GM12878 (cell line): ENCODE measurements at regions not wholly inside any gene's neighbourhood (a gene's known extent, or its start where the extent isn't known, plus 50 kb on each side); places are given as distances from the start of the nearest gene placed in this dataset.

Experiments used
- ATAC-seq: fragments of 200-7000 bp; cut with Tn5 transposase; 3 replicates; pipeline ENCODE4 v1.9.1; 2020; ENCODE audit warnings: mild to moderate bottlenecking, moderate library complexity
- BruUV-seq: library from RNA; stranded (reverse); fragments of 400-500 nt; replicated peaks from 2 replicates; lab custom pipeline; 2021; lab: Mats Ljungman, UMichigan
- CTCF ChIA-PET: fragments of 300-600 bp; sonication (Branson Sonifier 250); formaldehyde crosslinking; extraction: SDS; loops from one replicate; lab custom pipeline; 2021; ENCODE audit warnings: inconsistent platforms; lab: Yijun Ruan, JAX
- POLR2A ChIA-PET: fragments of 350-600 bp; formaldehyde crosslinking; extraction: SDS; loops from one replicate; lab custom pipeline; 2021; ENCODE audit warnings: inconsistent platforms; lab: Charles Lee
- RAD21 ChIA-PET: fragments of 300-600 bp; sonication (Branson Sonifier 250); formaldehyde crosslinking; loops from one replicate; lab custom pipeline; 2023; ENCODE audit warnings: antibody characterized with exemption; ENCODE audit not compliant: unreplicated experiment; lab: Charles Lee
- SMC1A ChIA-PET: fragments of 300-600 bp; sonication (Branson Sonifier 250); formaldehyde crosslinking; loops from one replicate; lab custom pipeline; 2023; ENCODE audit not compliant: unreplicated experiment, uncharacterized antibody; lab: Charles Lee
- DNase-seq: peaks from one replicate; pipeline ENCODE4 v3.0.0-alpha.2; 2011; ENCODE audit warnings: low read depth, low spot score
- FAIRE-seq: peaks from 3 replicates; lab custom pipeline; 2011; peaks lifted over from hg19 to GRCh38; lab: Jason Lieb, UNC
- H2AFZ ChIP-seq: 2 replicates; pipeline ENCODE4 v1.6.0; 2011; ENCODE audit warnings: low read depth, low read length, control low read depth; ENCODE audit not compliant: control insufficient read depth
- H3K27ac ChIP-seq: 2 replicates; pipeline ENCODE4 v1.5.1; 2011; ENCODE audit warnings: control low read depth; ENCODE audit not compliant: control insufficient read depth, insufficient read depth
- H3K27me3 ChIP-seq, 2 experiments: replicated peaks in 1 of 2; 2 replicates each; pipeline versions ENCODE4 v1.6.0 to v1.6.1; 2011; ENCODE audit warnings: low read length in 1 of 2; ENCODE audit not compliant: control insufficient read depth in 2 of 2, insufficient read depth in 2 of 2
- H3K36me3 ChIP-seq, 2 experiments: 2 replicates each; pipeline ENCODE4 v1.5.1; 2011; ENCODE audit warnings: low read length in 1 of 2; ENCODE audit not compliant: control insufficient read depth in 2 of 2, insufficient read depth in 2 of 2
- H3K4me1 ChIP-seq: 2 replicates; pipeline ENCODE4 v1.6.1; 2011; ENCODE audit warnings: mild to moderate bottlenecking, low read length, moderate library complexity, mixed read lengths; ENCODE audit not compliant: control insufficient read depth, insufficient read depth
- H3K4me2 ChIP-seq: 2 replicates; pipeline ENCODE4 v1.6.0; 2011; ENCODE audit warnings: control low read depth; ENCODE audit not compliant: control insufficient read depth, insufficient read depth
- H3K4me3 ChIP-seq: fragments of 200-600 bp; sonication (generic); 2 replicates; pipeline ENCODE4 v1.5.1; 2016
- H3K79me2 ChIP-seq: 2 replicates; pipeline ENCODE4 v1.6.0; 2011; ENCODE audit warnings: low read length; ENCODE audit not compliant: control insufficient read depth, insufficient read depth
- H3K9ac ChIP-seq: 2 replicates; pipeline ENCODE4 v1.8.0; 2011; ENCODE audit warnings: low read length, control low read depth, mixed read lengths; ENCODE audit not compliant: control insufficient read depth, insufficient read depth
- H3K9me3 ChIP-seq: replicated peaks from 3 replicates; pipeline ENCODE4 v1.5.1; 2011; ENCODE audit warnings: mild to moderate bottlenecking, low read length; ENCODE audit not compliant: control insufficient read depth, insufficient read depth
- H4K20me1 ChIP-seq: 2 replicates; pipeline ENCODE4 v1.6.0; 2011; ENCODE audit not compliant: control insufficient read depth, insufficient read depth
- ATF7 ChIP-seq: fragments of 450-650 bp; IDR thresholded peaks from 2 replicates; pipeline ENCODE4 v1.6.1; 2016; ENCODE audit warnings: low read depth, mild to moderate bottlenecking
- BRCA1 ChIP-seq: IDR thresholded peaks from 2 replicates; pipeline ENCODE4 v1.6.1; 2011; ENCODE audit warnings: low read depth, low read length, improper control_type of control experiment
- HCFC1 ChIP-seq: fragments of 150-350 bp; IDR thresholded peaks from 2 replicates; pipeline ENCODE4 v1.6.1; 2014; ENCODE audit warnings: low read length
- KAT2A ChIP-seq: conservative IDR thresholded peaks from 2 replicates; pipeline ENCODE4 v1.6.1; 2011; ENCODE audit warnings: low read depth, low read length; ENCODE audit not compliant: control insufficient read depth
- KLF5 ChIP-seq: fragments of 450-650 bp; IDR thresholded peaks from 2 replicates; pipeline ENCODE4 v1.6.1; 2014; ENCODE audit warnings: mild to moderate bottlenecking; ENCODE audit not compliant: partially characterized antibody
- MTA2 ChIP-seq: fragments of 450-650 bp; IDR thresholded peaks from 2 replicates; pipeline ENCODE4 v1.6.1; 2016; ENCODE audit warnings: low read depth, mild to moderate bottlenecking, moderate library complexity
- NR2C2 ChIP-seq: IDR thresholded peaks from 2 replicates; pipeline ENCODE4 v1.6.1; 2011; ENCODE audit warnings: borderline replicate concordance, low read depth; ENCODE audit not compliant: control insufficient read depth, insufficient read length
- SREBF2 ChIP-seq: IDR thresholded peaks from 2 replicates; pipeline ENCODE4 v1.6.1; 2012; ENCODE audit warnings: mild to moderate bottlenecking, low read length
- TCF3 ChIP-seq: IDR thresholded peaks from 2 replicates; pipeline ENCODE4 v1.6.1; 2012; ENCODE audit warnings: low read depth, mild to moderate bottlenecking, low read length, borderline replicate concordance; ENCODE audit not compliant: insufficient read depth
- in situ Hi-C: fragments of 300-500 bp; cut with MboI; formaldehyde crosslinking; loops from 9 replicates; pipeline ENCODE4 v1.14.3; 2018; ENCODE audit warnings: mixed read lengths
- intact Hi-C: fragments of 100-400 bp; cut with micrococcal nuclease; formaldehyde crosslinking; loops from one replicate; pipeline ENCODE4 v1.14.2; 2022; ENCODE audit not compliant: unreplicated experiment
- TF ChIP-seq, protein P1 (sequence below): fragments of 450-650 bp; IDR thresholded peaks from 2 replicates; pipeline ENCODE4 v1.6.1; 2016; ENCODE audit warnings: mild to moderate bottlenecking
- TF ChIP-seq, protein P2 (sequence below): IDR thresholded peaks from 2 replicates; pipeline ENCODE4 v1.6.1; 2011; ENCODE audit warnings: low read depth, mild to moderate bottlenecking, low read length, moderate library complexity, borderline replicate concordance; ENCODE audit errors: extremely low read depth
- TF ChIP-seq, protein P3 (sequence below): fragments of 450-650 bp; IDR thresholded peaks from 2 replicates; pipeline ENCODE4 v1.6.1; 2017; ENCODE audit warnings: mild to moderate bottlenecking, moderate library complexity

DNA sequence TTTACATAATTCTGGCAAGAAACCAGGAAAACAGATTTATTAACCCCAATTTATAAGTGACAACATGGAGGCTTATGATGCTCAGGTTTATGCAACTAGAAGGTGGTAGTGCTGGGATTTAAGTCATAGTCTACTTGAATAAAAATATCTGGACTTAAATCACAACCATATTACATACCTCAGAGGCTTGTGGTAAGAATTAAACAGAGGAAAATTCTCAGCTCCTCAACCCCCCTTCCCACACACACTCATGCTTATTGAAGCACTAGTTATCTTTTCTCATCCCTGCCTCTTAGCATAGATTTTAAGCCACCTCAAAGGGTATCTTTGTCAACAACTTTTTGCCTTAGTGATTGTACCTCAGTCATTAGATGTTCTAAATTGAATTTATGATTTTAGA is 731.0 kb downstream of the PRELID2 start:
- SMC1A ChIA-PET: no interaction called here
- CTCF ChIA-PET: no interaction called here
- no peaks in the 10 kb centered on the region for H3K4me1 ChIP-seq
- no peak overlapping the region for H3K4me3 ChIP-seq
- no peaks in the 10 kb centered on the region for H4K20me1 ChIP-seq
- TF ChIP-seq, protein P1, sequence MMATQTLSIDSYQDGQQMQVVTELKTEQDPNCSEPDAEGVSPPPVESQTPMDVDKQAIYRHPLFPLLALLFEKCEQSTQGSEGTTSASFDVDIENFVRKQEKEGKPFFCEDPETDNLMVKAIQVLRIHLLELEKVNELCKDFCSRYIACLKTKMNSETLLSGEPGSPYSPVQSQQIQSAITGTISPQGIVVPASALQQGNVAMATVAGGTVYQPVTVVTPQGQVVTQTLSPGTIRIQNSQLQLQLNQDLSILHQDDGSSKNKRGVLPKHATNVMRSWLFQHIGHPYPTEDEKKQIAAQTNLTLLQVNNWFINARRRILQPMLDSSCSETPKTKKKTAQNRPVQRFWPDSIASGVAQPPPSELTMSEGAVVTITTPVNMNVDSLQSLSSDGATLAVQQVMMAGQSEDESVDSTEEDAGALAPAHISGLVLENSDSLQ: no peak
- TF ChIP-seq KAT2A (no peak), HCFC1 (no peak), SREBF2 (no peak), BRCA1 (no peak), MTA2 (no peak), NR2C2 (no peak), TCF3 (no peak), KLF5 (no peak), ATF7 (no peak)
- TF ChIP-seq, protein P2, sequence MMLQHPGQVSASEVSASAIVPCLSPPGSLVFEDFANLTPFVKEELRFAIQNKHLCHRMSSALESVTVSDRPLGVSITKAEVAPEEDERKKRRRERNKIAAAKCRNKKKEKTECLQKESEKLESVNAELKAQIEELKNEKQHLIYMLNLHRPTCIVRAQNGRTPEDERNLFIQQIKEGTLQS: no peak
- TF ChIP-seq, protein P3, sequence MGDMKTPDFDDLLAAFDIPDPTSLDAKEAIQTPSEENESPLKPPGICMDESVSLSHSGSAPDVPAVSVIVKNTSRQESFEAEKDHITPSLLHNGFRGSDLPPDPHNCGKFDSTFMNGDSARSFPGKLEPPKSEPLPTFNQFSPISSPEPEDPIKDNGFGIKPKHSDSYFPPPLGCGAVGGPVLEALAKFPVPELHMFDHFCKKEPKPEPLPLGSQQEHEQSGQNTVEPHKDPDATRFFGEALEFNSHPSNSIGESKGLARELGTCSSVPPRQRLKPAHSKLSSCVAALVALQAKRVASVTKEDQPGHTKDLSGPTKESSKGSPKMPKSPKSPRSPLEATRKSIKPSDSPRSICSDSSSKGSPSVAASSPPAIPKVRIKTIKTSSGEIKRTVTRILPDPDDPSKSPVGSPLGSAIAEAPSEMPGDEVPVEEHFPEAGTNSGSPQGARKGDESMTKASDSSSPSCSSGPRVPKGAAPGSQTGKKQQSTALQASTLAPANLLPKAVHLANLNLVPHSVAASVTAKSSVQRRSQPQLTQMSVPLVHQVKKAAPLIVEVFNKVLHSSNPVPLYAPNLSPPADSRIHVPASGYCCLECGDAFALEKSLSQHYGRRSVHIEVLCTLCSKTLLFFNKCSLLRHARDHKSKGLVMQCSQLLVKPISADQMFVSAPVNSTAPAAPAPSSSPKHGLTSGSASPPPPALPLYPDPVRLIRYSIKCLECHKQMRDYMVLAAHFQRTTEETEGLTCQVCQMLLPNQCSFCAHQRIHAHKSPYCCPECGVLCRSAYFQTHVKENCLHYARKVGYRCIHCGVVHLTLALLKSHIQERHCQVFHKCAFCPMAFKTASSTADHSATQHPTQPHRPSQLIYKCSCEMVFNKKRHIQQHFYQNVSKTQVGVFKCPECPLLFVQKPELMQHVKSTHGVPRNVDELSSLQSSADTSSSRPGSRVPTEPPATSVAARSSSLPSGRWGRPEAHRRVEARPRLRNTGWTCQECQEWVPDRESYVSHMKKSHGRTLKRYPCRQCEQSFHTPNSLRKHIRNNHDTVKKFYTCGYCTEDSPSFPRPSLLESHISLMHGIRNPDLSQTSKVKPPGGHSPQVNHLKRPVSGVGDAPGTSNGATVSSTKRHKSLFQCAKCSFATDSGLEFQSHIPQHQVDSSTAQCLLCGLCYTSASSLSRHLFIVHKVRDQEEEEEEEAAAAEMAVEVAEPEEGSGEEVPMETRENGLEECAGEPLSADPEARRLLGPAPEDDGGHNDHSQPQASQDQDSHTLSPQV: no peak
- no peak overlapping the region for H3K4me2 ChIP-seq
- no peak for FAIRE-seq
- no peak overlapping the region for H3K27ac ChIP-seq
- RAD21 ChIA-PET: no interaction called here
- no peak overlapping the region for H2AFZ ChIP-seq
- intact Hi-C loops: loop anchor here (10.0 kb wide), 1 partner anchor 899 kb away; no protein-coding TSS in a partner anchor
- H3K9me3 ChIP-seq: no peaks in the 10 kb centered on the region
- DNase-seq: no peak
- POLR2A ChIA-PET: no interaction called here
- no peaks in the 10 kb centered on the region for H3K36me3 ChIP-seq
- no peaks in the 10 kb centered on the region for H3K27me3 ChIP-seq
- H3K79me2 ChIP-seq: no peaks in the 10 kb centered on the region
- in situ Hi-C loops: no loop called here
- BruUV-seq: no TSS peak
- H3K9ac ChIP-seq: no peak overlapping the region
- ATAC-seq: no peak
